A673 (cell line): ENCODE measurements at regions not wholly inside any gene's neighbourhood (a gene's known extent, or its start where the extent isn't known, plus 50 kb on each side); places are given as distances from the start of the nearest gene placed in this dataset.

Experiments
- BruUV-seq: library from RNA; stranded (reverse); fragments of 400-500 nt; replicated peaks from 2 replicates; lab custom pipeline; 2021; lab: Mats Ljungman, UMichigan
- CTCF ChIA-PET: fragments of 300-600 bp; sonication (Branson Sonifier 250); formaldehyde crosslinking; loops from one replicate; lab custom pipeline; 2022; ENCODE audit warnings: antibody characterized with exemption; lab: Charles Lee
- POLR2A ChIA-PET: fragments of 300-600 bp; sonication (Branson Sonifier 250); formaldehyde crosslinking; loops from one replicate; lab custom pipeline; 2022; ENCODE audit warnings: antibody characterized with exemption; ENCODE audit not compliant: low non-redundant PET; lab: Charles Lee
- DNase-seq: peaks from one replicate; pipeline ENCODE4 v3.0.0-alpha.2; 2015; ENCODE audit warnings: low spot score
- H3K27ac ChIP-seq: fragments of 200-600 bp; sonication (generic); 2 replicates; pipeline ENCODE4 v1.5.1; 2016; ENCODE audit warnings: mixed run types, low read depth, mild to moderate bottlenecking, mixed read lengths, antibody characterized with exemption, low read length; ENCODE audit not compliant: poor library complexity, severe bottlenecking
- H3K27me3 ChIP-seq: fragments of 200-600 bp; sonication (generic); replicated peaks from 2 replicates; pipeline ENCODE4 v1.6.1; 2017; ENCODE audit warnings: mixed run types, low read depth, mild to moderate bottlenecking, mixed read lengths, antibody characterized with exemption, low read length; ENCODE audit not compliant: insufficient read depth, poor library complexity
- H3K36me3 ChIP-seq: fragments of 200-600 bp; sonication (generic); 2 replicates; pipeline ENCODE4 v1.6.1; 2016; ENCODE audit warnings: mixed run types, mild to moderate bottlenecking, mixed read lengths, antibody characterized with exemption, low read length; ENCODE audit not compliant: insufficient read depth, poor library complexity, severe bottlenecking
- H3K4me1 ChIP-seq: fragments of 200-600 bp; sonication (generic); 2 replicates; pipeline ENCODE4 v1.6.1; 2017; ENCODE audit warnings: mixed run types, mild to moderate bottlenecking, mixed read lengths, antibody characterized with exemption, low read length; ENCODE audit not compliant: insufficient read depth, poor library complexity, severe bottlenecking
- H3K4me3 ChIP-seq: fragments of 200-600 bp; sonication (generic); 2 replicates; pipeline ENCODE4 v1.5.1; 2016; ENCODE audit warnings: low read depth, mixed run types, mild to moderate bottlenecking, mixed read lengths, low read length; ENCODE audit not compliant: poor library complexity, severe bottlenecking
- H3K9me3 ChIP-seq: fragments of 200-600 bp; sonication (generic); 2 replicates; pipeline ENCODE4 v1.6.1; 2016; ENCODE audit warnings: mixed run types, low read depth, mild to moderate bottlenecking, mixed read lengths, antibody characterized with exemption, low read length; ENCODE audit not compliant: poor library complexity, severe bottlenecking
- EZH2 ChIP-seq: fragments of 200-600 bp; sonication (generic); IDR thresholded peaks from 2 replicates; pipeline ENCODE4 v1.6.1; 2017; ENCODE audit warnings: borderline replicate concordance, low read depth, mild to moderate bottlenecking, mixed read lengths, antibody characterized with exemption, low read length; ENCODE audit not compliant: poor library complexity, severe bottlenecking
- intact Hi-C: fragments of 100-400 bp; cut with micrococcal nuclease; formaldehyde crosslinking; loops from one replicate; pipeline ENCODE4 v1.10.0; 2022; ENCODE audit not compliant: unreplicated experiment
- TF ChIP-seq, protein P1 (sequence below): fragments of 300-800, 200-600 bp; sonication (generic); conservative IDR thresholded peaks from 2 replicates; pipeline ENCODE4 v1.5.1; 2017; ENCODE audit warnings: low read depth, mild to moderate bottlenecking, antibody characterized with exemption, low read length, moderate library complexity, mixed read lengths

DNA sequence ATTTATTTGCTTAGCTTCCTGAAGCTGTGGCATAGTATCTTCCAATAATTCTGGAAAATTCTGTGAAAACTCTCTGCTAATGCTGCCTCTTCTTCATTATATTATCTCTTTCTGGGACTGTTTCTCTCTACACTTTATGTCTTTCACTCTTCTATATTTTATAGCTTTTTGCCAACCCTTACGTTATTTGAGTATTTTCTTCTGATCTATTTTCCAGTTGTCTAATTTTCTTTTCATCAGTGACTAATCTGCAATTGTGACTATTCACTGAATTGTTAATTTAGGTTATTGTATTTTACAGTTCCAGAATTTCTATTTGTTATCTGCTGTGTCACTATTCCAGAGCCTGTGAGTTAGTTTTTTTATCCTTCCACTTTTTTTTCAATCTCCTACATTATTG, 273.4 kb upstream of the PHYHIPL start:
- Histone ChIP-seq H3K4me3 (no peak overlapping the region), H3K36me3 (no peaks in the 10 kb centered on the region), H3K9me3 (no peaks in the 10 kb centered on the region), H3K27me3 (no peaks in the 10 kb centered on the region), H3K4me1 (no peaks in the 10 kb centered on the region), H3K27ac (no peak overlapping the region)
- POLR2A ChIA-PET = no interaction called here
- CTCF ChIA-PET = no interaction called here
- no peak for DNase-seq
- TF ChIP-seq, protein P1, sequence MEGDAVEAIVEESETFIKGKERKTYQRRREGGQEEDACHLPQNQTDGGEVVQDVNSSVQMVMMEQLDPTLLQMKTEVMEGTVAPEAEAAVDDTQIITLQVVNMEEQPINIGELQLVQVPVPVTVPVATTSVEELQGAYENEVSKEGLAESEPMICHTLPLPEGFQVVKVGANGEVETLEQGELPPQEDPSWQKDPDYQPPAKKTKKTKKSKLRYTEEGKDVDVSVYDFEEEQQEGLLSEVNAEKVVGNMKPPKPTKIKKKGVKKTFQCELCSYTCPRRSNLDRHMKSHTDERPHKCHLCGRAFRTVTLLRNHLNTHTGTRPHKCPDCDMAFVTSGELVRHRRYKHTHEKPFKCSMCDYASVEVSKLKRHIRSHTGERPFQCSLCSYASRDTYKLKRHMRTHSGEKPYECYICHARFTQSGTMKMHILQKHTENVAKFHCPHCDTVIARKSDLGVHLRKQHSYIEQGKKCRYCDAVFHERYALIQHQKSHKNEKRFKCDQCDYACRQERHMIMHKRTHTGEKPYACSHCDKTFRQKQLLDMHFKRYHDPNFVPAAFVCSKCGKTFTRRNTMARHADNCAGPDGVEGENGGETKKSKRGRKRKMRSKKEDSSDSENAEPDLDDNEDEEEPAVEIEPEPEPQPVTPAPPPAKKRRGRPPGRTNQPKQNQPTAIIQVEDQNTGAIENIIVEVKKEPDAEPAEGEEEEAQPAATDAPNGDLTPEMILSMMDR = no peak
- TF ChIP-seq EZH2 = no peak
- no TSS peak for BruUV-seq
- intact Hi-C loops = no loop called here

DNA sequence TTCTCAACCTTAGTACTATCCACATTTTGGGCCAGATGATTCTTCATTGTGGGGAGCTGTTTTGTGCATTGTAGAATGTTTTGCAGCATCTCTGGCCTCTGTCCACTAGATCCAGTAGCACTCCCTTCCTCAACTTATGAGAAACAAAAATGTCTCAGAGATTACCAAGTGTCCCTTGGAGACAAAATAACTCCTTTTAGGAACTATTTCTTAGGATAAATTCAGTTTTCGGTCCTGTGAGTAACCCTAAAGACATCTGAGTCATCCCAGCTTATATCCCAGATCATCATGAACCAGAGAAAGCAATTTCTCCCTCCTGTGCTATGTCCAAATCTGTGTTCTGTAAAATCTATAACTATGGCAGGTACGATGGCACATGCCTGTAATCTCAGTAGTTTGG, 266.6 kb upstream of the PHYHIPL start:
- Histone ChIP-seq H3K27me3 (peaks cover 13% of the 10 kb centered on the region), H3K9me3 (no peaks in the 10 kb centered on the region), H3K27ac (no peak overlapping the region), H3K36me3 (no peaks in the 10 kb centered on the region), H3K4me3 (no peak overlapping the region), H3K4me1 (no peaks in the 10 kb centered on the region)
- ChIA-PET POLR2A (no interaction called here), CTCF (no interaction called here)
- no TSS peak for BruUV-seq
- DNase-seq = no peak
- TF ChIP-seq, protein P1 = no peak
- no peak for TF ChIP-seq EZH2
- intact Hi-C loops = no loop called here

DNA sequence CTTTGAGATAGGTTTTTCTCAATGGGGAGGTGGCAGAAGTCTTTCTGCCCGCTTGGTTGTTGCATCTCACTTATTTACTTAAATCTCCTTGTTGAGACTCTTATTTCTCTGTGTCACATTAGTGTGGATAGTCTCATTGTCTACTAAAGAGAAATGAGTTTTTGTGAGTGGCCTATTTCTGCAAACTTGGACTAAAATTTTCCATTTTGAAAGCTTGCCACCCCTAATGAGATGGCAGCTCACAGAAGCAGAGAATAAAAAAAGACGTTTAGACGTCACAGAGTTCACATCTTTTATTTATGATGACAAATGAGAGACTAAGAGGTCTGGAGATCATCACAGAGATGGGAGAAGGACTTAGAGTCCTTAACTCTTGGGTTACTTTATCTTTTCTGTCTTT, 262.7 kb upstream of the PHYHIPL start:
- no peaks in the 10 kb centered on the region for H3K9me3 ChIP-seq
- no TSS peak for BruUV-seq
- no peaks in the 10 kb centered on the region for H3K36me3 ChIP-seq
- intact Hi-C loops = no loop called here
- no peak for TF ChIP-seq EZH2
- TF ChIP-seq, protein P1 = no peak
- no peaks in the 10 kb centered on the region for H3K4me1 ChIP-seq
- ChIA-PET POLR2A (no interaction called here), CTCF (no interaction called here)
- H3K4me3 ChIP-seq = no peak overlapping the region
- no peak for DNase-seq
- H3K27ac ChIP-seq = no peak overlapping the region
- peaks cover 19% of the 10 kb centered on the region for H3K27me3 ChIP-seq
